ENCODE measurements at regions not wholly inside any gene's neighbourhood (a gene's known extent, or its start where the extent isn't known, plus 50 kb on each side); places are given as distances from the start of the nearest gene placed in this dataset.

GRCh38 chr6:7000825-7001777 is 106.7 kb upstream of the RREB1 start:
- DNase-seq = no peak
- intact Hi-C loops (cut with DNase I; ENCODE audit: low total_unique reads) = no loop called here
- Histone ChIP-seq H3K4me1 (no peaks in the 10 kb centered on the region), H3K36me3 (no peaks in the 10 kb centered on the region), H3K4me3 (no peak overlapping the region), H3K27me3 (no peaks in the 10 kb centered on the region), H3K27ac (no peak overlapping the region), H3K9me3 (no peaks in the 10 kb centered on the region)
- 91 to 95% (median 93%) methylated on average over 3 of the region's 3 CpGs for WGBS, 5 donors
- TF ChIP-seq POLR2AphosphoS5 (IDR thresholded peaks at IDR 0.05) (no peak), EP300 (IDR thresholded peaks at IDR 0.05) (no peak), POLR2A (IDR thresholded peaks at IDR 0.05) (no peak), CTCF (IDR thresholded peaks at IDR 0.05) (no peak)

DNA sequence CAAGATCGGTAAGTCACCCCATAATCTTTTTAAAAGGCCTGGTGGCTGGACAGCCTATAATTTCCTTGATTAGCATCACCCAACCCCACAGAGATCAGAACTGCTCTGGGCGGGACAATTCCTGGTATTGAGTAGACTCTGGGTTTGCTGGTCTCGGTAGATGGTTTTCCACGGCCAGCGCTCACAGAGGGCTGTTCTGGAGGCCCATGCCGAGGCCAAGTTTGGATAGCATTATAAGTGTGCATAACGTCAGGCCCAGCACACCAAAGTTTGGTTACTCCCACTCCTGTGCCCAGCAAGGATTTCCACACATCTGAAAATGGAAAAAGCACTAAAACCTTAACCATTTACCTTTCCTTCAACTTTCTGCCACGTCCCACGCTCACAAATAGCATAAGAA is 104.7 kb upstream of the RREB1 start:
- Histone ChIP-seq H3K36me3 (no peaks in the 10 kb centered on the region), H3K27me3 (no peaks in the 10 kb centered on the region), H3K4me1 (no peaks in the 10 kb centered on the region), H3K9me3 (no peaks in the 10 kb centered on the region), H3K27ac (no peak overlapping the region), H3K4me3 (no peak overlapping the region)
- 90 to 95% (median 94%) methylated on average over 9 of the region's 9 CpGs for WGBS, 5 donors
- intact Hi-C loops (cut with DNase I; ENCODE audit: low total_unique reads) = no loop called here
- no peak for TF ChIP-seq CTCF (IDR thresholded peaks at IDR 0.05)
- TF ChIP-seq POLR2A (IDR thresholded peaks at IDR 0.05) = no peak
- no peak for TF ChIP-seq POLR2AphosphoS5 (IDR thresholded peaks at IDR 0.05)
- DNase-seq = no peak

DNA sequence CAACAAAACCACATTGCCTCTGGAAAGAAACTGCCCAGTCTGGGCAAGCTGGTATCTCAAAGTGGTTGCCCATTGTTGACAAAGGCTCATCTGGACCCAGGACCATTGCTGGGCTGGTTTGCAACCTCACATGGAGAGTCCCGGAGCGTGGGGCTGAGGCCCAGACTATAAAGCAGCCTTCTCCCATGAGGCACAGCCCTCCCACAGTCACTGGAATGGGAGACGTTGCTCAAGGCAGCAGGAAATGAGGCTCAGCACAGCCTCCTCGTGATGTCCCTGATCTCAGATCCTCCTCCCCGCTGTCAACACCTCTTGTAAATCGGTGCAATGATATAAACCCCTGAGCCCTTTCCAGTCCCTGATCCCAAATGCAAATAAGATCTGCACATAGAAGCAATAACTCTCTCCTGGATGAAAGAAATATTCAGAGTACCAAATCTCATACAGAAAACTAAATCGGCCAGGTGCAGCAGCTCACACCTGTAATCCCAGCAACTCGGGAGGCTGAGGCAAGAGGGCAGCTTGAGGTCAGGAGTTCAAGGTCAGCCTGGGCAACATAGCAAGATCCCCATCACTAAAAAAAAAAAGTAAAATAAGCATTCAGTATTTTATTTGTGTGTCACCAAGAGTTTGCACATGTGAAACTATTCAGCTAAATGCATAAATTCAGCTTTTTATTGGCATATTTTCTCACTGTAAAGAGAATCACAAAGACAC is 103.0 kb upstream of the RREB1 start:
- no peak for TF ChIP-seq POLR2A (IDR thresholded peaks at IDR 0.05)
- TF ChIP-seq POLR2AphosphoS5 (IDR thresholded peaks at IDR 0.05) = no peak
- no peak for TF ChIP-seq CTCF (IDR thresholded peaks at IDR 0.05)
- no peak for TF ChIP-seq EP300 (IDR thresholded peaks at IDR 0.05)
- 77 to 87% (median 83%) methylated on average over 6 to 8 of the region's 8 CpGs for WGBS, 5 donors
- H3K36me3 ChIP-seq = no peaks in the 10 kb centered on the region
- H3K27me3 ChIP-seq = no peaks in the 10 kb centered on the region
- no peak overlapping the region for H3K4me3 ChIP-seq
- H3K4me1 ChIP-seq = no peaks in the 10 kb centered on the region
- intact Hi-C loops (cut with DNase I; ENCODE audit: low total_unique reads) = no loop called here
- H3K27ac ChIP-seq = no peak overlapping the region
- DNase-seq = no peak
- no peaks in the 10 kb centered on the region for H3K9me3 ChIP-seq

DNA sequence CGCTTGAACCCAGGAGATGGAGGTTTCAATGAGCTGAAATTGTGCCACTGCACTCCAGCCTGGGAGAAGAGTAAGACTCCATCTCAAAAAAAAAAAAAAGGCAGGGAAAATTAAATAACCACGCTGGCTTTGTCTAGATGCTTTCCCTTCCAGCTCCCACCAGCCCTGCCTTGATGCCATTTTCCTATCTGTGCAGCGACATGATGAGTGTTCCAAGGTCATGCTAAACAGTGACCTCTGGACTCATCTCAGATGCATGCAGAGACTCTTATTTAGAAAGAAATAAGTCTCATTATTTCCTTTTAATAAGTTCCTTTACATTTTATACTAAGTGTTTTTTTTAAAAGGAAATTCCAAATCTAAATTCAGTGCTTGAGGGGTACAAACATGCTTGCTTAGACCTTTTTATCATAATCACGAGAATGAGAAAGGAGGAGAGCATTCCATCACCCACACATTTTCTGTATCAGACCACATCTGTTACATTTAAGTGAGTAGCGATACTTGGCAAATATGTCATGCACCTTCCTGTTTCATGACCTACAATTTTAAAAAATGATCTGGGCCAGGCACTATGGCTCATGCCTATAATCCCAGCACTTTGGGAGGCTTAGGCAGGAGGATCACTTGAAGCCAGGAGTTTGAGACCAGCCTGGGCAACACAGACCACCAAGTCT is 101.1 kb upstream of the RREB1 start:
- WGBS, 5 donors = 77 to 87% (median 82%) methylated on average over 5 of the region's 5 CpGs
- TF ChIP-seq CTCF (IDR thresholded peaks at IDR 0.05) (no peak), POLR2A (IDR thresholded peaks at IDR 0.05) (no peak), EP300 (IDR thresholded peaks at IDR 0.05) (no peak), POLR2AphosphoS5 (IDR thresholded peaks at IDR 0.05) (no peak)
- H3K9me3 ChIP-seq = no peaks in the 10 kb centered on the region
- no peaks in the 10 kb centered on the region for H3K36me3 ChIP-seq
- H3K27me3 ChIP-seq = no peaks in the 10 kb centered on the region
- H3K4me1 ChIP-seq = no peaks in the 10 kb centered on the region
- no peak for DNase-seq
- no peak overlapping the region for H3K27ac ChIP-seq
- H3K4me3 ChIP-seq = no peak overlapping the region
- intact Hi-C loops (cut with DNase I; ENCODE audit: low total_unique reads) = no loop called here

Data from stomach (tissue), 8 donors.